Neural cell (in vitro differentiated cells): ENCODE measurements at regions not wholly inside any gene's neighbourhood (a gene's known extent, or its start where the extent isn't known, plus 50 kb on each side); places are given as distances from the start of the nearest gene placed in this dataset.
A peak's percentile ranks its signal among the peaks of the same experiment; 100 is the strongest.

ENCODE experiments used
- H2AFZ ChIP-seq: fragments of 200-600, 300-800 bp; sonication (generic), shearing (Covaris generic); 2 replicates; pipeline ENCODE4 v1.6.0; 2014; ENCODE audit warnings: low read depth, mild to moderate bottlenecking, antibody characterized with exemption, low read length, moderate library complexity
- H3F3A ChIP-seq: fragments of 200-600 bp; shearing (Covaris generic); 2 replicates; pipeline ENCODE4 v1.6.1; 2016; ENCODE audit warnings: mild to moderate bottlenecking, moderate library complexity, mixed read lengths, antibody characterized with exemption, low read length; ENCODE audit not compliant: insufficient read depth, poor library complexity, severe bottlenecking
- H3K27ac ChIP-seq: fragments of 200-600, 300-800 bp; sonication (generic), shearing (Covaris generic); 2 replicates; pipeline ENCODE4 v1.5.1; 2014; ENCODE audit warnings: mild to moderate bottlenecking, low read length, moderate library complexity
- H3K27me3 ChIP-seq: fragments of 300-800, 200-600 bp; sonication (generic), shearing (Covaris generic); 2 replicates; pipeline ENCODE4 v1.6.0; 2014; ENCODE audit warnings: mild to moderate bottlenecking, low read depth, low read length, moderate library complexity; ENCODE audit not compliant: insufficient read depth
- H3K36me3 ChIP-seq: fragments of 300-800, 200-600 bp; sonication (generic), shearing (Covaris generic); 2 replicates; pipeline ENCODE4 v1.5.1; 2014; ENCODE audit warnings: mild to moderate bottlenecking, antibody characterized with exemption, low read length, moderate library complexity; ENCODE audit not compliant: insufficient read depth
- H3K4me2 ChIP-seq: fragments of 300-800, 200-600 bp; sonication (generic), shearing (Covaris generic); 2 replicates; pipeline ENCODE4 v1.6.0; 2014; ENCODE audit warnings: mild to moderate bottlenecking, low read length
- H3K4me3 ChIP-seq: fragments of 300-800, 200-600 bp; sonication (generic), shearing (Covaris generic); 2 replicates; pipeline ENCODE4 v1.5.1; 2014; ENCODE audit warnings: mild to moderate bottlenecking, low read length, moderate library complexity
- H3K79me2 ChIP-seq: fragments of 200-600 bp; shearing (Covaris generic); replicated peaks from 2 replicates; pipeline ENCODE4 v1.6.0; 2014; ENCODE audit warnings: mild to moderate bottlenecking, low read length, moderate library complexity; ENCODE audit not compliant: insufficient read depth
- H3K9ac ChIP-seq: fragments of 300-800, 200-600 bp; sonication (generic), shearing (Covaris generic); 2 replicates; pipeline ENCODE4 v1.6.1; 2016; ENCODE audit warnings: mild to moderate bottlenecking, low read length, mixed read lengths
- H3K9me2 ChIP-seq: fragments of 200-600 bp; shearing (Covaris generic); 2 replicates; pipeline ENCODE4 v1.6.1; 2016; ENCODE audit warnings: mild to moderate bottlenecking, low read length, mixed read lengths; ENCODE audit not compliant: insufficient read depth
- H3K9me3 ChIP-seq: fragments of 200-600, 300-800 bp; sonication (generic), shearing (Covaris generic); 2 replicates; pipeline ENCODE4 v1.6.1; 2016; ENCODE audit warnings: mild to moderate bottlenecking, mixed run types, low read length, moderate library complexity, mixed read lengths
- H4K20me1 ChIP-seq: fragments of 200-600 bp; shearing (Covaris generic); 2 replicates; pipeline ENCODE4 v1.6.1; 2016; ENCODE audit warnings: mild to moderate bottlenecking, mixed run types; ENCODE audit not compliant: insufficient read depth
- EP300 ChIP-seq: fragments of 450-650 bp; conservative IDR thresholded peaks from 2 replicates; pipeline ENCODE4 v1.6.1; 2014; ENCODE audit warnings: antibody characterized with exemption, mild to moderate bottlenecking, moderate library complexity; ENCODE audit not compliant: poor library complexity, severe bottlenecking
- EZH2 ChIP-seq: fragments of 200-600, 300-800 bp; shearing (Covaris generic), sonication (generic); IDR thresholded peaks from 2 replicates; pipeline ENCODE4 v1.6.1; 2014; ENCODE audit warnings: antibody characterized with exemption, low read length, borderline replicate concordance, mild to moderate bottlenecking; ENCODE audit not compliant: insufficient read depth, poor library complexity, severe bottlenecking
- MXI1 ChIP-seq: fragments of 450-650 bp; conservative IDR thresholded peaks from 2 replicates; pipeline ENCODE4 v1.6.1; 2014; ENCODE audit warnings: antibody characterized with exemption, mild to moderate bottlenecking; ENCODE audit not compliant: poor library complexity, severe bottlenecking
- POLR2AphosphoS5 ChIP-seq: IDR thresholded peaks from 2 replicates; pipeline ENCODE4 v1.6.1; 2012
- RAD21 ChIP-seq: fragments of 450-650 bp; conservative IDR thresholded peaks from 2 replicates; pipeline ENCODE4 v1.6.1; 2014; ENCODE audit warnings: antibody characterized with exemption, mild to moderate bottlenecking, moderate library complexity
- SMC3 ChIP-seq: fragments of 450-650 bp; conservative IDR thresholded peaks from 2 replicates; pipeline ENCODE4 v1.6.1; 2014; ENCODE audit warnings: antibody characterized with exemption, mild to moderate bottlenecking, moderate library complexity; ENCODE audit not compliant: poor library complexity
- TAF1 ChIP-seq: IDR thresholded peaks from 2 replicates; pipeline ENCODE4 v1.6.1; 2012; ENCODE audit warnings: low read depth
- TF ChIP-seq, protein P1 (sequence below): fragments of 450-650 bp; IDR thresholded peaks from 2 replicates; pipeline ENCODE4 v1.5.1; 2014; ENCODE audit warnings: antibody characterized with exemption, mild to moderate bottlenecking, moderate library complexity; ENCODE audit not compliant: poor library complexity, severe bottlenecking
- TF ChIP-seq, protein P2 (sequence below): IDR thresholded peaks from 2 replicates; pipeline ENCODE4 v1.6.1; 2012; ENCODE audit warnings: borderline replicate concordance

DNA sequence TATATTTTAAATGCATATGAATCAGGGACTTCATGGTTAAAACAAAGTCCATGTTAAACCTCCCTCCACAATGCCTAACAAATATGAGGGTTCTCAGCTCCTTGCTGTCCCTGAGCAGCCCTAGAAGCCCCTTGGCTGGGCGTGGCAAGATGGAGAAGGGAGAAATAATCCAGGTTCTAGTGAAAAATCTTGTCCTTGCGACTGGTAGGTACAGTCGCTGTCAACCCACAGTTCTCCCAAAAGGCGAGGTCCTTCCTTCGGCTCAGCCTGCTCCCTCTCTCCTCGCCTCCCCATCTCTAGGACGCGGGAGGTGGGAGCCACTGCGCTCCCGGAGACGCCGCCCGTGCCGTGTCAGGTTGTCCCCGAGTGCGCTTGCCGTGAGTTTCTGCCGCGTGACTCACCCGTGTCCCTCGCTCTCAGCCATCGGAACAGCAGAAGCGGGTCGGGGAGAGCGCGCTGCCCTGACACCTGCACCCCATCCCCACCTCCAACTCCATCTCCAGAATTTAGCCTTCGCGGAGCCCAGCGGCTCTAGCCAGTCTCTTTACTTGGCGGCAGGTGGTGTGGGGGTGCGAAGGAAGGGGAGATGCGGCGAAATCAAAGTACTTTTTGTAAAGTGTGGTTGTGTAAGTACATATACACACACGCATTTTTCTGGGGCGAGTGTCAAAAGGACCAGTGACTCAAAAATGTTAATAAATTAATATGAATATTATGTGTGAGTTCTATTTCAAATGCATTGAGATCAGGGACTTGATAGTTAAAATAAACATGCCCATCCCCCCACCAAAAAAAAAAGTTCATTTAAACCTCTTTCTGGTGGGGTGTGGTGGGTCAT lies 65.1 kb upstream of the TMEM17 start:
- no peak overlapping the region for H2AFZ ChIP-seq
- H3K4me3 ChIP-seq: peak overlapping the region; percentile 51
- H3K4me2 ChIP-seq: no peak overlapping the region
- no peak overlapping the region for H3K27ac ChIP-seq
- H3K36me3 ChIP-seq: no peaks in the 10 kb centered on the region
- no peaks in the 10 kb centered on the region for H4K20me1 ChIP-seq
- no peaks in the 10 kb centered on the region for H3K9me2 ChIP-seq
- no peak overlapping the region for H3K9ac ChIP-seq
- H3K9me3 ChIP-seq: no peaks in the 10 kb centered on the region
- H3F3A ChIP-seq: no peaks in the 10 kb centered on the region
- TF ChIP-seq, protein P1, sequence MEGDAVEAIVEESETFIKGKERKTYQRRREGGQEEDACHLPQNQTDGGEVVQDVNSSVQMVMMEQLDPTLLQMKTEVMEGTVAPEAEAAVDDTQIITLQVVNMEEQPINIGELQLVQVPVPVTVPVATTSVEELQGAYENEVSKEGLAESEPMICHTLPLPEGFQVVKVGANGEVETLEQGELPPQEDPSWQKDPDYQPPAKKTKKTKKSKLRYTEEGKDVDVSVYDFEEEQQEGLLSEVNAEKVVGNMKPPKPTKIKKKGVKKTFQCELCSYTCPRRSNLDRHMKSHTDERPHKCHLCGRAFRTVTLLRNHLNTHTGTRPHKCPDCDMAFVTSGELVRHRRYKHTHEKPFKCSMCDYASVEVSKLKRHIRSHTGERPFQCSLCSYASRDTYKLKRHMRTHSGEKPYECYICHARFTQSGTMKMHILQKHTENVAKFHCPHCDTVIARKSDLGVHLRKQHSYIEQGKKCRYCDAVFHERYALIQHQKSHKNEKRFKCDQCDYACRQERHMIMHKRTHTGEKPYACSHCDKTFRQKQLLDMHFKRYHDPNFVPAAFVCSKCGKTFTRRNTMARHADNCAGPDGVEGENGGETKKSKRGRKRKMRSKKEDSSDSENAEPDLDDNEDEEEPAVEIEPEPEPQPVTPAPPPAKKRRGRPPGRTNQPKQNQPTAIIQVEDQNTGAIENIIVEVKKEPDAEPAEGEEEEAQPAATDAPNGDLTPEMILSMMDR: no peak
- no peak for TF ChIP-seq POLR2AphosphoS5
- no peak for TF ChIP-seq TAF1
- no peak for TF ChIP-seq MXI1
- TF ChIP-seq, protein P2, sequence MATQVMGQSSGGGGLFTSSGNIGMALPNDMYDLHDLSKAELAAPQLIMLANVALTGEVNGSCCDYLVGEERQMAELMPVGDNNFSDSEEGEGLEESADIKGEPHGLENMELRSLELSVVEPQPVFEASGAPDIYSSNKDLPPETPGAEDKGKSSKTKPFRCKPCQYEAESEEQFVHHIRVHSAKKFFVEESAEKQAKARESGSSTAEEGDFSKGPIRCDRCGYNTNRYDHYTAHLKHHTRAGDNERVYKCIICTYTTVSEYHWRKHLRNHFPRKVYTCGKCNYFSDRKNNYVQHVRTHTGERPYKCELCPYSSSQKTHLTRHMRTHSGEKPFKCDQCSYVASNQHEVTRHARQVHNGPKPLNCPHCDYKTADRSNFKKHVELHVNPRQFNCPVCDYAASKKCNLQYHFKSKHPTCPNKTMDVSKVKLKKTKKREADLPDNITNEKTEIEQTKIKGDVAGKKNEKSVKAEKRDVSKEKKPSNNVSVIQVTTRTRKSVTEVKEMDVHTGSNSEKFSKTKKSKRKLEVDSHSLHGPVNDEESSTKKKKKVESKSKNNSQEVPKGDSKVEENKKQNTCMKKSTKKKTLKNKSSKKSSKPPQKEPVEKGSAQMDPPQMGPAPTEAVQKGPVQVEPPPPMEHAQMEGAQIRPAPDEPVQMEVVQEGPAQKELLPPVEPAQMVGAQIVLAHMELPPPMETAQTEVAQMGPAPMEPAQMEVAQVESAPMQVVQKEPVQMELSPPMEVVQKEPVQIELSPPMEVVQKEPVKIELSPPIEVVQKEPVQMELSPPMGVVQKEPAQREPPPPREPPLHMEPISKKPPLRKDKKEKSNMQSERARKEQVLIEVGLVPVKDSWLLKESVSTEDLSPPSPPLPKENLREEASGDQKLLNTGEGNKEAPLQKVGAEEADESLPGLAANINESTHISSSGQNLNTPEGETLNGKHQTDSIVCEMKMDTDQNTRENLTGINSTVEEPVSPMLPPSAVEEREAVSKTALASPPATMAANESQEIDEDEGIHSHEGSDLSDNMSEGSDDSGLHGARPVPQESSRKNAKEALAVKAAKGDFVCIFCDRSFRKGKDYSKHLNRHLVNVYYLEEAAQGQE: no peak
- peaks cover 9% of the 10 kb centered on the region for H3K27me3 ChIP-seq
- H3K79me2 ChIP-seq: no peaks in the 10 kb centered on the region

DNA sequence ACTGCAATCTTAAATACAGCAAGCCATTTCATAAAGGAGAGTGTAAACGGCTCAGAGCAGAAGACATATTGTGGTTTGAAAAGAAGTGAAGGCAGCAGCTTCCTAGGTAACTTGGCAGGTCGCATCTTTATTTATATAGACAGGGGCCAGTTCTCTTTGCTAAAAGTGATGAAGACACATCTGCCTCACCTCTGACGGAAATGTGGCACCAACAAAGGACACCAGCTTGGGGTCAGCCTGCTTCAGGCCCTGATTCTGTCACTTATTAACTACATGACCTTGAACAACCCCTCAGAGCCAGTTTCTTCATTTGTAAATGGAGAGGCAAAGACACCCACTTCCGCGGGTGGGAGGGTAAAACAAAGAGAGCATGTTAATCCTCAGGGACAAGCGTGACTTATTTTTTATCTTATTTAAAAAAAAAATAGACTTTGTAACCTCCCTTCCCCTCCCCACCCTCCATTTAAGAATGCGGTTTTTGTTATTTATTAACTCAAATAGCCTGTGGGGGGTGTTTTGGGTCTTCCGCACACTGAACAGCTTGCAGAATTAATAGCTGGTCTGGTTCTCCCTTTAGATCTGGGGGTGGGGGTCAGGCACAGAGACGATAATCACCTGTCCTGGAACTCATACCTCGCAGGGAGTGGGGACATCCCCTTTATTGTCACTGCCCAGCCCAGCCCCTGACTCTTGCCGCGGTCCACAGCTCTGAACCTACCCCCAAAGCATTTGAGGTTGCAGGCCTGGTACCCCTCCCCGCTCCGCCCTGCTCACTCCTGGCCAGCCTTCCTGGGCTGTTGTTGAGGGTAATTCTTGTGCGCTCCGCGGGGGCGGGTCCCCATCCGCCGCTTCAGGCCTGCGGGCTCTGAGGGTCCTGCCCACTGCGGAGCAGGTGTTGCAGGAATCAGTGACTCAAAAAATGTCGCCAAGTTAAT lies 64.2 kb upstream of the TMEM17 start:
- no peak overlapping the region for H3K9ac ChIP-seq

More for the DNA sequence above, 64.2 kb upstream of the TMEM17 start:
- H3K27ac ChIP-seq: no peak overlapping the region
- H4K20me1 ChIP-seq: no peaks in the 10 kb centered on the region
- H3K79me2 ChIP-seq: no peaks in the 10 kb centered on the region
- H3K4me3 ChIP-seq: peak overlapping the region; percentile 51
- TF ChIP-seq SMC3 (no peak), TAF1 (no peak), POLR2AphosphoS5 (no peak), MXI1 (no peak), EP300 (no peak), RAD21 (no peak), EZH2 (no peak)
- TF ChIP-seq, protein P1: no peak
- TF ChIP-seq, protein P2: no peak
- H3K36me3 ChIP-seq: no peaks in the 10 kb centered on the region
- no peaks in the 10 kb centered on the region for H3F3A ChIP-seq
- H3K4me2 ChIP-seq: no peak overlapping the region
- H3K9me2 ChIP-seq: no peaks in the 10 kb centered on the region
- peaks cover 9% of the 10 kb centered on the region for H3K27me3 ChIP-seq
- H3K9me3 ChIP-seq: no peaks in the 10 kb centered on the region
- no peak overlapping the region for H2AFZ ChIP-seq
